Esophagus squamous epithelium (tissue), 5 donors: ENCODE measurements at regions not wholly inside any gene's neighbourhood (a gene's known extent, or its start where the extent isn't known, plus 50 kb on each side); places are given as distances from the start of the nearest gene placed in this dataset.
"Not testable (repeated sequence)": the region's sequence is repeated elsewhere in the genome, so short reads cannot be mapped to it uniquely, and the experiment has no call there.

Source experiments
- DNase-seq: peaks from one replicate; lab custom pipeline; 2025; lab: John Stamatoyannopoulos, UW
- H3K27ac ChIP-seq, 4 donors: fragments of 200-600 bp; sonication (generic); one replicate each; pipeline ENCODE4 v1.5.1; 2016 to 2019; ENCODE audit warnings: mild to moderate bottlenecking in 1 of 4
- H3K27me3 ChIP-seq, 4 donors: fragments of 200-600 bp; sonication (generic); 1 replicate in 3 of 4; 2 replicates in 1 of 4; pipeline versions ENCODE4 v1.5.1 to v1.6.0; 2017 to 2021; ENCODE audit warnings: antibody characterized with exemption in 1 of 4
- H3K36me3 ChIP-seq, 3 donors: fragments of 200-600 bp; sonication (generic); one replicate each; pipeline ENCODE4 v1.5.1; 2016 to 2019
- H3K4me1 ChIP-seq, 3 donors: fragments of 200-600 bp; sonication (generic); one replicate each; pipeline ENCODE4 v1.5.1; 2017 to 2019
- H3K4me3 ChIP-seq, 4 donors: fragments of 200-600 bp; sonication (generic); 1 replicate in 3 of 4; 2 replicates in 1 of 4; pipeline ENCODE4 v1.5.1; 2016 to 2019; ENCODE audit warnings: mild to moderate bottlenecking in 2 of 4, moderate library complexity in 1 of 4
- H3K9me3 ChIP-seq, 3 donors: fragments of 200-600 bp; sonication (generic); one replicate each; pipeline ENCODE4 v1.5.1; 2016 to 2019
- CTCF ChIP-seq, 6 experiments: fragments of 450-650 bp in 4 of 6; fragments of 200-600 bp in 2 of 6; sonication (generic) in 2 of 6; IDR thresholded peaks; one replicate each; pipeline ENCODE4 v1.5.1; 2016 to 2019; ENCODE audit warnings: antibody characterized with exemption in 6 of 6, mild to moderate bottlenecking in 4 of 6, moderate library complexity in 4 of 6
- POLR2A ChIP-seq, 4 donors: fragments of 450-650 bp; IDR thresholded peaks; one replicate each; pipeline ENCODE4 v1.6.1; 2017; ENCODE audit warnings: antibody characterized with exemption in 4 of 4, mild to moderate bottlenecking in 4 of 4, moderate library complexity in 3 of 4
- WGBS, 2 donors: methylation state at CpG; one replicate each; pipeline ENCODE4 v1.1.5; 2018; 5-methylcytosine and 5-hydroxymethylcytosine counted together
- intact Hi-C: fragments of 100-400 bp; cut with DNase I; formaldehyde crosslinking; loops from one replicate; pipeline ENCODE4 v1.15.0; 2022
- donor health status: DM: yes; HTN: yes; CAD: no.

GRCh38 chr13:71304861-71305260 lies 562.1 kb downstream of the DACH1 start:
- H3K4me1 ChIP-seq = no peaks in the 10 kb centered on the region
- no peak overlapping the region for H3K27ac ChIP-seq
- no peak for DNase-seq
- TF ChIP-seq CTCF (IDR thresholded peaks at IDR 0.05) = no peak
- TF ChIP-seq POLR2A (IDR thresholded peaks at IDR 0.05) = no peak
- H3K27me3 ChIP-seq = no peaks in the 10 kb centered on the region
- no peak overlapping the region for H3K4me3 ChIP-seq
- H3K36me3 ChIP-seq = no peaks in the 10 kb centered on the region
- WGBS, 2 donors = 44 to 48% methylated on average over 3 of the region's 3 CpGs
- intact Hi-C loops = no loop called here
- no peaks in the 10 kb centered on the region for H3K9me3 ChIP-seq

- H3K9me3 ChIP-seq = no peaks in the 10 kb centered on the region
- DNase-seq = no peak
- no peak overlapping the region for H3K4me3 ChIP-seq
- no peak for TF ChIP-seq POLR2A (IDR thresholded peaks at IDR 0.05)
- TF ChIP-seq CTCF (IDR thresholded peaks at IDR 0.05) = no peak
- no peaks in the 10 kb centered on the region for H3K36me3 ChIP-seq
- no peaks in the 10 kb centered on the region for H3K4me1 ChIP-seq
- no peak overlapping the region for H3K27ac ChIP-seq
- intact Hi-C loops = no loop called here
- no peaks in the 10 kb centered on the region for H3K27me3 ChIP-seq
- WGBS, 2 donors = 46 to 49% methylated on average over 3 of the region's 3 CpGs
Measured at GRCh38 chr13:71303144-71303543, 563.9 kb downstream of the DACH1 start.

- no peak for DNase-seq
- no peak overlapping the region for H3K4me3 ChIP-seq
- H3K27me3 ChIP-seq = no peaks in the 10 kb centered on the region
- intact Hi-C loops = no loop called here
- TF ChIP-seq POLR2A (IDR thresholded peaks at IDR 0.05) (no peak), CTCF (IDR thresholded peaks at IDR 0.05) (no peak)
- H3K9me3 ChIP-seq = no peaks in the 10 kb centered on the region
- H3K36me3 ChIP-seq = no peaks in the 10 kb centered on the region
- H3K4me1 ChIP-seq = no peaks in the 10 kb centered on the region
- H3K27ac ChIP-seq = no peak overlapping the region
Measured at GRCh38 chr13:71300602-71301001, 566.4 kb downstream of the DACH1 start.

- 92 to 93% methylated on average over 4 of the region's 4 CpGs for WGBS, 2 donors
- DNase-seq = no peak
- intact Hi-C loops = no loop called here
- TF ChIP-seq POLR2A (IDR thresholded peaks at IDR 0.05) (no peak), CTCF (IDR thresholded peaks at IDR 0.05) (no peak)
- peak overlapping the region in 1 of 4 donors; percentile 7 for H3K27ac ChIP-seq
- no peaks in the 10 kb centered on the region for H3K9me3 ChIP-seq
- H3K36me3 ChIP-seq = no peaks in the 10 kb centered on the region
- H3K27me3 ChIP-seq = no peaks in the 10 kb centered on the region
- peak overlapping the region in 1 of 4 donors; percentile 64 for H3K4me3 ChIP-seq
- H3K4me1 ChIP-seq = peaks cover 0 to 3% (median 0%) of the 10 kb centered on the region in 3 donors
Measured at GRCh38 chr13:71291842-71292146, 575.2 kb downstream of the DACH1 start.

GRCh38 chr13:71290963-71291841 lies 575.8 kb downstream of the DACH1 start:
- 30 to 67% methylated on average over 10 of the region's 10 CpGs for WGBS, 2 donors
- TF ChIP-seq CTCF (IDR thresholded peaks at IDR 0.05) (no peak), POLR2A (IDR thresholded peaks at IDR 0.05) (no peak)
- H3K27ac ChIP-seq = peak overlapping the region in 3 of 4 donors; percentile 4 to 41 (median 20)
- DNase-seq = no peak
- intact Hi-C loops = no loop called here
- peaks cover 0 to 3% (median 0%) of the 10 kb centered on the region in 3 donors for H3K4me1 ChIP-seq
- H3K36me3 ChIP-seq = no peaks in the 10 kb centered on the region
- no peaks in the 10 kb centered on the region for H3K9me3 ChIP-seq
- no peaks in the 10 kb centered on the region for H3K27me3 ChIP-seq
- peak overlapping the region; percentile 6 to 64 (median 36) for H3K4me3 ChIP-seq

- H3K27me3 ChIP-seq, H3K4me3 ChIP-seq, H3K4me1 ChIP-seq, intact Hi-C loops, H3K9me3 ChIP-seq, DNase-seq, H3K27ac ChIP-seq, H3K36me3 ChIP-seq: not testable (repeated sequence)
- WGBS, 2 donors = 72 to 76% methylated on average over 3 of the region's 3 CpGs
Measured at GRCh38 chr13:71289980-71290379, 577.0 kb downstream of the DACH1 start.
